Fibroblast of skin of left quadriceps (primary cell): ENCODE measurements at regions not wholly inside any gene's neighbourhood (a gene's known extent, or its start where the extent isn't known, plus 50 kb on each side); places are given as distances from the start of the nearest gene placed in this dataset.

ENCODE experiments used
- DNase-seq, 2 experiments: peaks; one replicate each; pipeline ENCODE4 v3.0.0-alpha.2; 2013; ENCODE audit warnings: low read depth in 2 of 2

GRCh38 chr4:41427931-41428600 lies 109.9 kb upstream of the LIMCH1 start:
- no peak for DNase-seq

GRCh38 chr4:41428601-41429279 lies 109.2 kb upstream of the LIMCH1 start:
- no peak for DNase-seq

GRCh38 chr4:41429280-41429669 lies 108.7 kb upstream of the LIMCH1 start:
- no peak for DNase-seq

- peak; percentile 19 to 21 for DNase-seq
These were observed 107.2 kb upstream of the LIMCH1 start for GRCh38 chr4:41430792-41431191.

- DNase-seq: no peak
These were observed 106.7 kb upstream of the LIMCH1 start for GRCh38 chr4:41431276-41431675.

GRCh38 chr4:41432219-41432618 lies 105.7 kb upstream of the LIMCH1 start:
- no peak for DNase-seq

GRCh38 chr4:41432881-41433280 lies 105.1 kb upstream of the LIMCH1 start:
- peak; percentile 83 for DNase-seq

- no peak for DNase-seq
These were observed 104.6 kb upstream of the LIMCH1 start for GRCh38 chr4:41433361-41433760.

GRCh38 chr4:41435510-41435909 lies 102.4 kb upstream of the LIMCH1 start:
- DNase-seq: no peak

GRCh38 chr4:41436419-41436818 lies 101.5 kb upstream of the LIMCH1 start:
- DNase-seq: no peak

GRCh38 chr4:41437111-41437536 lies 100.8 kb upstream of the LIMCH1 start:
- no peak for DNase-seq

- DNase-seq: no peak
These were observed 99.0 kb upstream of the LIMCH1 start for GRCh38 chr4:41438931-41439297.

- no peak for DNase-seq
These were observed 95.1 kb upstream of the LIMCH1 start for GRCh38 chr4:41442810-41443209.

- DNase-seq: no peak
These were observed 94.4 kb upstream of the LIMCH1 start for GRCh38 chr4:41443340-41444079.

- no peak for DNase-seq
These were observed 91.6 kb upstream of the LIMCH1 start for GRCh38 chr4:41446391-41446790.

GRCh38 chr4:41446981-41447725 lies 90.8 kb upstream of the LIMCH1 start:
- no peak for DNase-seq

- no peak for DNase-seq
These were observed 89.0 kb upstream of the LIMCH1 start for GRCh38 chr4:41448934-41449333.

GRCh38 chr4:41451961-41452360 lies 86.0 kb upstream of the LIMCH1 start:
- DNase-seq: no peak

- no peak for DNase-seq
These were observed 85.3 kb upstream of the LIMCH1 start for GRCh38 chr4:41452484-41453225.

GRCh38 chr4:41454423-41454822 lies 83.5 kb upstream of the LIMCH1 start:
- DNase-seq: no peak

- no peak for DNase-seq
These were observed 82.8 kb upstream of the LIMCH1 start for GRCh38 chr4:41455206-41455605.
